Mucosa of gallbladder (tissue), 1 donor: ENCODE measurements at regions not wholly inside any gene's neighbourhood (a gene's known extent, or its start where the extent isn't known, plus 50 kb on each side); places are given as distances from the start of the nearest gene placed in this dataset.

ENCODE experiments used
- DNase-seq: peaks from one replicate; pipeline ENCODE4 v3.0.0-alpha.2; 2020; ENCODE audit warnings: low spot score
- donor health status: DM: no; HTN: no; CAD: no.

DNA sequence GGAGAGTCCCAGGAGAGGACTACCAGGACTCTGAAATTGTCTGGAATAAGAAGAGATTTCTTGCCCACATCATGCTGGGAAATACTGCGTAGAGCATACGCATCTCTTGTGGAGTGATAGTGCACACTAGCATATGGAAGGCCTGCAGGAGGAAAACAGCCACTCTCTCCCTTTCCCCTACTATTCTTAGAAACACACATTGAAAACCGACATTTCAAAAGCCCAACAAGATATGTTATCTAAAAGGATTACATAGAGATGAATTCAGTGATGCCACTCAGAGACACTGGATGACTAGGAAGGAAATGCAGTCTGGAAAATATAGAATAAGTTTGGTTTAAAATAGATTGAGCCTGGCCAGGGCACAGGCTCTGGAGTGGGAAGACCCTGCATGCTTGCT is 388.7 kb upstream of the NBEA start:
- DNase-seq = no peak

DNA sequence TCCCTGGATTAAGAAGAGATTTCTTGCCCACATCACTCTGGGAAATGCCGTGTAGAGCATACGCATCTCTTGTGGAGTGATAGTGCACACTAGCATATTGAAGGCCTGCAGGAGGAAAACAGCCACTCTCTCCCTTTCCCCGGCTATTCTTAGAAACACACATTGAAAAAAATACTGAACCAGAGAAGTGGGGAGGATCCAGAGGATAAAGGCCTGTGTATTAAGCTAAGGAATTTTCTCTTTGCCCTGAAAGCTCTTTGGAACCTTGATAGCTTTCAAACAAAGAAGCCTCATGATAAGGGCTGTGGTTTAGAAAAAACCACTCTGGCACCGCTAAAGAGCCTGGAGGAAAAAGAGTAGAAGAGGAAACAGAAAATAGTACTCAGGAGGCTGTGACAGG is 386.1 kb upstream of the NBEA start:
- no peak for DNase-seq

DNA sequence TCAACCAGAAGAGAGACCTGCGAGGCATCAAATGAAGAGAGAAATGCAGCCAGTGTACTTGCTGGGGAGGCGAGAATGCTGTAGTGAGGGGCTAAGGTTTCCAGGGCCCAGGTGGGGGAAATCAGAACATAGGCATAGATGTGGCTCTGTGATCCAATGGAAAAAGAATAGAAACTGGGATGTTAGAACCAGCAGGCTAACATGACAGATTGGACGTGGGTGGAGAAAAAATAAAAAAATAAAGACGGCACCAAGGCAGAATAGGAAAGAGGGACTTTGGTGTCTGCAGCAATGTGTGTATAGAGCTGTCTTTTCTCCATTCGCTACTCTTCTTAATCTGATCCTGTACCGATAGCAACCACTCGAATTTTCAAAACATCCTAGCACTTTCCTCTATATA is 381.0 kb upstream of the NBEA start:
- no peak for DNase-seq

DNA sequence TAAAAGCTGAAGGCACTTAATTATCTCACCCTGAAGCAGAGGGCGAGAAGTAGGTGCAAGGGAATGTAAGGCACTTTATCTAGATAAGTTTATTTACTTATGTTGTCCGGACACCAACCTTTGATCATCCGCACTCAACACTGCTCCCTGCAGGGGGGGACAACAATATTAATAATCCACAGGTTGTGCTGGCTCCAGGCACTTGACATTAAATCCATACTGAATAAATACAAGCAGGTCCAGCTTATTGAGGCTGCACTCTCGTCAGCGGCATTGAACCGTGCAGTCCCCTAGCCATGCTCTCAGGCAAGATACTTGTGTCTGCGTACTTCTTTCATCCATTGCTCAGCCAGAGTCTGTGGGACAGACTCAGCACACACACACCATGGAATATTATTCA is 374.5 kb upstream of the NBEA start:
- peak; percentile 79 for DNase-seq

DNA sequence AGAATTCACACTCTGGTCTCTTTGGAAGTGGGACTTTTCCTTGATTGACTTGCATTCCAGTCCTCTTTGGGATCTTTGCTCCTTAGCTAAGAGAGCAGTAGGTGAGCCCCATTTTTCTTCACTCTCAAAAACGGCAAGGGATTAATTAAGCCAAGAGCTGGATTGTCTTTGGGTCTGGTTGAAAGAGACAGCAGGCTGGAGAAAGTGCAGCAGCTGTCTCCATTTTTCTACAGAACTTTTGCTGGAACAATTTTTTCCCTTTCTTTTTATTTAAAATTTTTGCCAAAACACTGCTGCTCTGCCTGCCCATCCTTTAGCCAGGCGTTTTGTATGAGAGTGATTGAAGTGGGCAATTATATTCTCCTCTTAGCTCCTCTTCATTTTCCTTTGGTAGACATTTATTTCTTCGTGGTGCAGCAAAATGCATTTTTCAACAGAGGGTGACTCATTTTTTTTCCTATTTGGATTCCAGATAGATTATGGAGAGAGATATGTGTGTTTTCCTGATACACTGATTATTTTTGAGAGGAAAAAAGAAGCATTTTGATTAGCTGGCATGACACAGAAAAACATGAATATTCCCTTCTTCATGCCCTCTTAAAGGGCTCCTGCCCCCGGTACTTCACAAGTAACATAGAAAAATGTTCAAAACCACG is 371.2 kb upstream of the NBEA start:
- no peak for DNase-seq

DNA sequence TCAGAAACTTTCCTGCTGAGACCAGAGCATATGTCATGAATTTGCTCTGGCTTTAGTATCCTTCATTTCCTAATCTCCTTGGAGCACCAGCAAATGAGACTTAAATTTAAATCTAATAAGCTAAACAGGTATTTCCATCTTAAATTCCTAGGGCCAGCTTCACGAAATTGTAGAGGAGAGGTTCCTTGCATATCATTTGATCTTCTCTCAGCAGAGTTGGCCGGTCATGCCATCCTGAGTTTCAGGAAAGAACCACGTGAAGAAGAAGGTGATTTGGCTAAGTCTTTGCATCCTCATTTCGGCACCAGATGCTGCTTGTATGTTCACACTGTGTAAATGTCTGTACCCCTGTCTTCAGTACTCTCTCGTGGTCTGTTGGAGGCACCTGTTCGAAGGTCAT is 370.4 kb upstream of the NBEA start:
- DNase-seq = no peak

DNA sequence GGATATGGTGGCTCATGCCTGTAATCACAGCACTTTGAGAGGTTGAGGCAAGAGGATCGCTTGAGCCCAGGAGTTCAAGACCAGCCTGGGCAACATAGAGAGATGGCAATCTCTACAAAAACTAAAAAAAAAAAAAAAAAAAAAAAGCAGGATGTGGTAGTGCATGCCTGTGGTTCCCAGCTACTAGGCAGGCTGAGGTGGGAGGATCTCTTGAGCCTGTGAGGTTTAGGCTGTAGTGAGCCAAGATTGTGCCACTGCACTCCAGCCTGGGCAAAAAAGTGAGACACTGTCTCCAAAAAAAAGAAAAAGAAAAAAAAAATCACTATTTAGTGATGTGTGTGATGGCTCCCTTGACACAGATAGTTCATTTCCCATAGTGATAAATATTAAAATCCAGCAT is 365.0 kb upstream of the NBEA start:
- DNase-seq = no peak

DNA sequence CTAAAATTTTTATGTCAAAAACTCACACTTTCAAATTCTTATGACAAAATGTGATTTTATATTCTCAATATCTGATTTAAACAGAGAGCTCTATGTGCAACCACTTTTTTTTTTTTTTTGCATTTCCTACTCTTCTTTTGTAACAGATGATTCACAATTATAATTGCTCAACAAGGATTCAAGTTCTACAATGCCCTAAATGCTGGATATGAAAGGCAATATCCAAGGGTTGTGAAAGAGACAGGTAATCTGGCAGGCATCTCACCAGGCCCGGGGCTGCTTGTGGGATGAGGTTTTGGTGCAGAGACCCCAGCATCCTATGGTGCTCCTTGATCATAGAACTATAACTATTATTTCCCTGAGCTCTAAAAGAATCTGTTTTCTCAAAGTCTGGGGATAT is 363.6 kb upstream of the NBEA start:
- no peak for DNase-seq

DNA sequence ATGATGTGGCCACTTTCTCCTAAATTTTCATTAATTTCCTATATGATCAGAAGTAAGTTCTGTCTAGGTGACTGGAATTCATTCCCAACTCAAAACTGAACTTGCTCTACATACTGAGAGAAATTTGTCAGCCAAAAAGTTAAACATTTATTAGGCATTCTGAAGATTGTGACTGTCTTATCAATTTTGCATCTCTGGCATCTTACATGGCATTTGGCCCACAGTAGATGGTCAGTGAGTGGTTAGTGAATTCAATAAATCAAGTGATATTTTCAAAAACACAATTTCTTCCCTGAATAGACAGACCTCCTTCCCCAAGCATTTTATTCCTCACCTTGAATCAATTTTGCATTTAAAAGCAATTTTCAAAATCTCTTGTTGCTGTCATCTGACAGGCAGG is 363.2 kb upstream of the NBEA start:
- no peak for DNase-seq

DNA sequence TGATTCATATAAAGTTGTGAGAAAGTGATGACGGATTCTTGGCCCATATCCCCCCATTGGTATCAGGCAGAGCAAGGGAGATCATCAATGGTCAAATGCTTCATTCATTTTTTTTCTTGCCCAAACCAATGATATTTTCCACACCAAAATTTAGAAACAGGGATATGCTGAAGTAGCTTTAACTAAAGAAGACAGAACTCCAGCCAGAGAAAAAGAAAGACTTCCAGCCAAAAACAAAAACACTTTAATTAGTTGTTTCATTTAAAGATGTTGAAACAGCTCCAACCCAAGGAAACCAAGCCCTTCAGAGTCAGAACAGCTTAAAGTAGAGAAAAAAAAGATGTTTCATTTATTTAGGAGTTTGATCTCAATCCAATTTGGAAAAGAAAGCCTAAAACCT is 358.9 kb upstream of the NBEA start:
- DNase-seq = no peak

DNA sequence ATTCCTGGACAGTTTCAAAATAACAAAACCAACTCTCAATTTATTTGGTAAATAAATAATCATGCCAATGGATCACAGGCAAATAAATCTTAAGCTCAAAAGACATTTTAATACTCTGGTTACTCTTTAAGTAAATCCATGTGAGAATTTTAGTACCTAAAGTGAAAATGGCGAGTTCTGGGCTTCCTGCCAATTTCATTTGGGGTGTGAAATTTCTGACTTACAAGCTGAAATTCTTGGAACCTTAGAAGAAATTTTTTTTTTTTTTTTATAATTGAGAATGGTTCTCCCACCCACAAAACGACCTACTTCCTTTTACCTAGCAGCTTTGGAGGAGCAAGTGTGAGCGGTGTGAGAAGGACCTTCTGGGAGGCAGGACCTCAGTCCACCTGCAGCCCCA is 354.5 kb upstream of the NBEA start:
- DNase-seq = no peak

DNA sequence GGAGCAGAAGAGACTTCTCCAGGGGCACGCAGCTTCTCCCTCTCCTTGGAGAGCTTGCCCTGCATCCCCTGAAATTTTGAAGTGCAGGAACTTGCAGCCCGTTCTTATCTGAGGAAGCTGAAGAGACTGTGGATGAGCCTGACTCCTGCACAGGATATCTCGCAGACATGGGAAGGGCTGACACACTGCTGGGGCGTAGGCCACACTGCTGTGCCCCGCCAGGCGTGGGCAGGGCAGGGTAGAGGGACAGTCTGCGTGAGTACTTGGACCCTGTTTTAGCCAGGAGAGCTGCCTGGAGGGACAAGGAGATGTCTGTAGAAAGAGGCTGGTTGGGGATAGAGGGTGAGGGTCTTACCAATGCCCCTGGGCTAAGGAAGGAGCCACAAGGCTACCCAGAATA is 353.7 kb upstream of the NBEA start:
- DNase-seq = no peak

DNA sequence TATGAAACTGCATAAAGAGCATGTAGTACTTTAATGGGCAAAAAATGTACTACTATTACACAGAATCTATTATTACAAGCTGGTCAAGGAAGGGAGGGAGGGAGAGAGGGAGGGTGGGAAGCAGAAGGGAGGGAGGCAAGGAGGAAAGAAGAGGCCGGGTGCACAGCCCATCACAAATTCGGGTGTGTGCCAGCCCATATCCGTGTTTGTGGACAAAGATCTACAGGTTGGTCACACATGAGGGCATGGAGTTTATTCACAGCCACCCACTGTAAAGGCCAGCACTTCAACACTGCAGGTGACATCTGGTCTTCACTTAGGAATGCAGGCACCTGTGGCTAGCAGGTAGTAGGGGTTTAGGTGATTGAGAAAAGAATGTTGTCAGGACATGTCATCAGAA is 352.5 kb upstream of the NBEA start:
- no peak for DNase-seq

DNA sequence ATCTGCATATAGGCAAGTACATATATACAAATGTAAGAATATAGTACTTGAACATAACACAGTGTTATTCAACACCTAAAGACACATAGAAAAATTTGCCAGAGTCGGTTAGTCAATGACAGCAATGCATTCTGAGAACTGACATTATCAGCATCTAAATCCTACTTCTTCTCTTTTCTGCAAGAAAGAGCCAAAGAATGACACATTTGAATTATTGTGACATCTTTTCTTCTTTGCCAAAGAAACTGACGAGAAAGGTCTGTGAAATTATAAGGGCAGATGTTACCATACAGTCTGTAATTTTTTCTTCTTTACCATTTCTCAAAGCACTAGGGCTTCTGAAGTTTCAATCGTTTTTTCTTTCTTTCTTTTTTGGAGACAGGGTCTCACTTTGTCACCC is 350.9 kb upstream of the NBEA start:
- DNase-seq = no peak

DNA sequence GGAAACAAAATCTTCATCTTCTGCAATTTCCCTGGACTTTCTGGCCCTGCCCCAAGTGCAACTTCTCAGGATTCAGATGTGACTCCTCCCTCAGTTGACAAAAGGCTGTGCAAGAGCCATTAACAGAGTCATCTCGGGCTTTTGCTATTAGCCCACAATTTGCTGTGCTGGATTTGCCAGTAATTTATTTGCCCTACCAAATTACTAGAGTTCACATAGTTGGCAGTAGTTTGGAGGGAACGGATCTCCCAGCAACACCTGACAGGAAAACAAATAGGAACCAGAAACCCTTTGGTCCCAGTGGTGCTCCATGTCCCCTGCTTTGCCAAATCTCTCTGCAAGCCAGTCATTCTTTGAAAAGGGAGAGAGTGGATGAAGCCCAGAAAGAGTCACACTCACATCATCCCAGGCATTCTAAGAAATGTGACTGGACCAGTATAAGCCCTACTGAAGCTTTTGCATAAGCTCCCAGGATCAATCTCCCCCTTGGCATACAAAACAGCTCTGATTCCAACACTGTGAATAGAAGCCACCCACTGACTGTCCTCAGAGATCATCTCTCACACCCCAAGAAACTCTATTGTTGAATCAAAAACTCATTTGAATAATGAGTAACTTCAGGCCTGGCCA is 350.1 kb upstream of the NBEA start:
- DNase-seq = no peak

DNA sequence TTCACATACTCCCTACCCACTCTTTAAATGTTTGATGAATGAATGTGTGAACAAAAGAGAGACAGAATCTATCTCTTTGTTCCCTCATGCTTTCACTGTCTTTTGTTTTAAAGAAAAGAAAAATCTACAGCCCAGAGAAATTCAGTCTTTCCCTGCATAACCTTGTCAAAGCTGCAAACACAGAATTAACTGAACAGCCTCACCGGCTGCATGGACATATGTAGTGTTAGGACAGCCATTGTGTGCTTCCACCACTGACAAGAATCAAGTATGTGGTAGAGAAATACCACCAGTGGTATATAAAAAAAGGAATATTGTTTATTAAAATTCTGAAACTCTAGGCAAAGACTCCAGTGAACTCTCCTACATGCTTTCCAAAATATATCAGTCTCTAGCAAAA is 348.4 kb upstream of the NBEA start:
- DNase-seq = no peak

DNA sequence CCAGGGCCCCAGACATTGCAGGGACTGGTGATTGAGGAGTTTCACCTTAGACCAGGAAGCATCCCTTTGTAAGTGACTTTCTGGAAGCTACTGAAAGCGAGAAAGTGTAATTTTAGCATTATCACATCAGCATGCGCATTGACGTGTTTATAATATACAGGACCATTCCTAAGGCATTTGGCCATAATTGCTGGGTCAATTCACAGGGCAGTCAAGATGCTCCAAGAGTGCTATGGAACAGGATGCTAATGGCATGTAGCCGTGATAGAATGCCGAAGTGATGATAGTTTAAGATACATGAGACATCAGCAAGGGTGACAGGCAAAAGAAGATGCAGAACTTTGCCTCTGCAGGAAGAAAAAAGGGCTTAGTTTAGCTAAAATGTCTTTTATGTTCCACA is 347.6 kb upstream of the NBEA start:
- no peak for DNase-seq

DNA sequence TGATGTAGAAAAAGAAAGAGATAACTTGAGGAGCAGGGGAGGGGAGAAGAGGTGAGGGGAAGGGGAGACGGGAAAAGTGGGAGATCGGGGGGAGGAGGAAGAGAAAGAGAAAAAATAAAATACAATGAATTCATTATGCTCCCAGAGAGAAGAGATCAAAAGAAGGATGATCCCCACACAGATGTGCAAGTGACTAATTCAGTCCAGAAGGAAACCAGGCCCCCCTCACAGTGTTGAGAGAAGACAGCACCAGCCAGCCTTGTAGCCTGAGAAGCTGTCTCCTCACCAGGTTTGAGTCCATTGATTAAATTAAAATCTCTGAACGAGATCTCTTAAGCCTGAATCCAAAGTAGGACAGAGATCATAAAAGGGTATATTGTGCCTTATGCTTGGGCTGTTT is 333.7 kb upstream of the NBEA start:
- no peak for DNase-seq

DNA sequence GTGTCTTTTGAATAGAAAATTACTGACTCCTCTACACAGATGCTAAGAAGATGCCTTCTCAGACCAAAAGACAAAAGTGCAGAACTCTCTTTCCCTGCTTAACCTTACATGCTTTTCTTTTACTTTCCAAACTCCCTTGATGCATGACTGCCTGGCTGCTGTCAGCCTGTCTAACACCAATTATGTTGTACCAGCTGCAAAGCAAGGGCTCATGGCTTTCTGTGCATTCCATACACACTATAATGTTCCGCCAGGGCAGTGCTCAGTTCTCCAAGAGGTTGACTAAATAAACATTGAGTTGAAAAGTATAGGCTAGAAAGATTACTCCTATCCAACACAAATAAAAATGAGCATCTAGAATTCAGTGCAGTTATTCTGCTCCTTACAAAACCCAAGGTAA is 330.4 kb upstream of the NBEA start:
- no peak for DNase-seq

DNA sequence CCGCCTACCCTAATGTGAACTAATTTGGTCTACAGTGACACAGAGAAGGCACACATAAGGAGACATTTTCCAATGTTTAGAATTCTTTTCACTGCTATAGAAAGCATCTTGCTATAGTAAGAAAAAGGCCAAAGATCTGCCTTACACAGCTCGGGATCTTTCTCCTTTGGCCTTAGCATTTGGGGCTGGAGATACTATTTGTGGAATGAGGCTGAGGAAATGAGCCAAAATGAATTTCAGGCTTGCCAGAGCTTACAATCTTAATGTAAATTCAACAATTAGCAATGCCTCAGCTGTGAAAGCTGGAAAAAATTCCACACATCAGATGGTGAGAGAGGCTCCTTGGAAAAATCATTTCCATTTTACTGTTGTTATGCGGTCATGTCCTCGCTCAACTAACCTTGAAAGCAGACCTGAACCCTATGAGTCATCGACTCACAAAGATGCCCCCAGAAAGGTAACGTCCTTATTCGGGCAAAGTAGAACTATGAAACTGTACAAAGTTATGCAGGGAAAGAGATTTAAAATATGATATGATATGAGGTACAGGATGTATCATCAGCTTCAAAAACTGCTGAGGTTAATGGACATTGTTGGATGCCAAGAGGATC is 324.5 kb upstream of the NBEA start:
- DNase-seq = no peak

DNA sequence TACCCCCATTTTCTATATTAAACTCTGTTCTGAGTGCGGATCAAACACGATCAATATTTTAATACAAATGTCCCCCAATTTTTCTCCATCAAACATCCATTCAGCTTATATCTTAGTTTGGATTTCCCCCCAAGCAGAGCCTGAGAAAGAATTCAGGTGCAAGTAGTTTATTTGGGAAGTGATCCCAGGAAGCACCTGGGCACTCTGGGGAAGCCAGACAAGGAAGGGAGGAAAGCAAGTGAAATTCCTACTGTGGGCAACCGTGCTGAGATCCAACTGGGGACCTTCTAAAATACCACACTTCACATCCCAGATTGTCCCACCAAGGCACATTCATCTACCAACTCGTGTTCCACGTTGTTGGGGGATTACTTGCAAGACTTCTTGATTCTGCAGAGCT is 323.4 kb upstream of the NBEA start:
- DNase-seq = no peak

DNA sequence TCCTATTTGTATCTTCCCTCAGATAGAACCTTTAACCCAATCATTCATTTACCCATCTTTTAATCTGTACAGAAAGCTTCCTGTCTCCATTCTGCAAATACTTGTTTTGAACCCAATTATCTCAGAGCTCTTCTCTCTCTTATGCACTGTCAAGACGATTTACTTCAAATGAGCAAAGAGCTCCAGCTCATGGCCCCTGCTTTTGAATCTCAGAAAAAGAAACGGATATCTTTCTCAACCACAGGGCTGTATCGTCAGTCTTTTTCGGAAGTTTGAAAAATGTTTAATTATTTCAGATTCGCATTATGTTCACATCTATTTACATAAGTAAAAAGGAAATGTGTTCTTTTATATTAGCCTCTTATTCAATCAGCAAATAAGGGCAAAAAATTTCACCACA is 322.7 kb upstream of the NBEA start:
- DNase-seq = no peak

DNA sequence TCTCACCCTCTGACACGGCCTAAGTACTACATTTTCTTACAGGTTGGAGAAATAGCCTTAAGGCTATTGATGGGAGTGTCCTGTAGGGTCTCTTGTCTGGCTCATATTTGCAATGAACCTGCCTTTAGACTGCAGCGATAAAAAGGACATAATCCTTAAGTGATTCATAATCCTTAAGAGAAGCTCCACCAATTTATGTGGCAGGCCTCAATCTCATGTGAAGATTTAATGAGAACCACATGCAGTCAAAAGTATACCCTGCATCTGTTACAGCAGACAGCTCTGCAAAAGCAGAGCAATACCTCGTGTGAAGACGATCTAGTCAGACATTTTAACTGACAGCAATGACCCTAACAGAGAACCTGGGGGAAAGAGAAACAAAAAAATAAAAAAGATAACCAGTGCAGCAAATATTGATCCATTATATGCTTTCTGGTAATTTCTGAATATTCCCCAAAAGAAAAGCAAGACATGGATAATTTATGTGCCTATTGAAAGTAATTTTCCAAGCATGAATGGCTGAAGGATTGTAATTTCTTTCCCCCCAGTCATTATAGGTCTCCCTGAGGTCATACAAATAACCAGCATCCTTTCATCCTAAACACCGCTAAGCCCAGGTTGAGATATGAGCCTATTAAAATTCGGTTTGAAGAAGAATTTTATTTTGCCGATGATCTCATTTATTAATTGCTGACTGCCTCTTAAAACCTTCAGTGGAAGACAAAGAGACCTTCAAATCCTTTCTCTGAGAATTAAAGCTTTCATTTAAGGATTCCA is 321.8 kb upstream of the NBEA start:
- DNase-seq = no peak
